NCI-H510A (cell line): ENCODE measurements at regions not wholly inside any gene's neighbourhood (a gene's known extent, or its start where the extent isn't known, plus 50 kb on each side); places are given as distances from the start of the nearest gene placed in this dataset.

Source experiments
- DNase-seq: peaks from one replicate; lab custom pipeline; 2025; lab: John Stamatoyannopoulos, UW

DNA sequence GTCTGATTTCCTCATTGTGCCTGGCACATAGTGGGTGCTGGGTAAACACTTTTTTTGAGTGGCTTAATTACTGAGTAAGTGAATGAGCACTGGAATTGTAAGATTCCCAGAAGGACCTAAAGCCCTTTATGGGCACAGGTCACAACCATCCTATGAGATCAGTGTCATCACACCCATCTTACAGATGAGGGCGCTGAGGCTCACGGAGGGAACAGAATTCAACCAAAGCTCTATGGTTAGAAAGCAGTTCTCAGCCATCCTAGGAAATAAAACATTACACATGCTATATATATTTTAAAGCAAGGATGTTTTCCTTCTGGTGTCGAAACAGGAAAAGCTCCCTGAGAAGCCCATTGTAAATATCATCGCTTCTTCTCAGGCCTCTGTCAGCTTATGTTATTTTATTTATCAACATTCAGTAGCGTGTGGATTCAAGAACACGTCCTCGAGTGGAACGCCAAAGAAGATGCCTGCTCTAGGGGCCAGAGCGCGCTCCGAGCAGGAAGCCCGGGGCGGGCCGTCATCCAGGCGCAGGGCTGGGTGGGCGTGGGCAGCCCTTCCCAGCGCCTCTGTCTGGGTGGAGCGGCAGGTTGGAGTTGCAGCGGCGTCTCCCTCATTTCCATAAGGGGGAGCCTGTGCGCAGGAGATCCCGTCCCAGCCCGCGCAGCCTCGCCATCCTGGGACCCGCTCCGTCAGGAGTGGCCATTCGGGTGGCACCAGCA, 155.8 kb upstream of the SMIM23 start:
- no peak for DNase-seq

DNA sequence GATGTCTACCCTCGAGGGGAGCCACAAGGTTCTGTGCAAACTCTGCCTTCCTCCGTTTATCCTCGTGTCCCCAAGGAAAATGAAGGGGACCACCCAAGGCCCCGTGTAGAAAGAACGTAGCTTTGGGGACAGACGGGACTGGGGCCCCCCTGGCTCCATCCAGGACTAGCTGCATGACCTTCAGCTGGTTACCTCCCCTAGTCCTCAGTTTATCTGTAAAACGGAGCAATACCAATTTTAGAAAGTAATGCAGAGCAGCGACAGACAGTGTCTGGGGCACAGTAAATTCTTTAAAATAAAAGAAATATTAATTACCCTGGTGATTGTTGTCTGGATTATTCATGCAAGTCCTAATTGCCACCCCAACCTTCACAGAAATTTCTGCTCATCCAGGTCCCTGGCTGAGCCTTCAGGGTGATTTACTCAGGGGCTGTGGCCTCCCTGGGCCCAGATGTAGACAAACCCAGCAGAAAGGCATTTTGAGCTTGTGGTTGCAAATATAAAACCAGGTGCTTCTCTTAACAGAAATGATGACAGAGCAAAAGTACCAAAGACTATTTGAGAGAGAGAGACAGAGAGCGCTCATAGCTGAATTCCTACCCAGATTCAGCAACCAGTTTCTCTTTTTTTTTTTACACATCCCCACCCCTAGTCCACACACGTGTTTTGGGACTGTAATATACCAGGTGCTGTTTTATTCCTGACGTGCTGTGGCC, 155.1 kb upstream of the SMIM23 start:
- no peak for DNase-seq

DNA sequence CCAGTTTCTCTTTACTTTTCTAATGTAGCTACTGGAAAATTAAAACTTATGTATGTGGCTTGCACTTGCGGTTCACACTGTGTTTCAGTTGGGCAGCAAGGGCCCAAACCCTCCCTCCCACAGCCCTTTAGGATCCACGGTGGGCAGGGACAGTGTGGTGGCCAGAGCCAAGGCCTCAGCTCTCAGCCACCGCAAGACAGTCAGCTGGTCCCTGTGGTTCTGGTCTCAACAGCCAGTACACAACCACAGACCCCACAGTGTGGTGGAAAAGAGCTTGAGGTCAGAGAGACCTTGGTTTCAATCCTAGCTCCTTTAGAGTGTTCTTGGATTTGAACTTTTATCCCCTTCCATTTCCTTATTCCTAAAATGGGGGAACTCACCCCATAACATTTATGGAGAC, 153.0 kb upstream of the SMIM23 start:
- no peak for DNase-seq

DNA sequence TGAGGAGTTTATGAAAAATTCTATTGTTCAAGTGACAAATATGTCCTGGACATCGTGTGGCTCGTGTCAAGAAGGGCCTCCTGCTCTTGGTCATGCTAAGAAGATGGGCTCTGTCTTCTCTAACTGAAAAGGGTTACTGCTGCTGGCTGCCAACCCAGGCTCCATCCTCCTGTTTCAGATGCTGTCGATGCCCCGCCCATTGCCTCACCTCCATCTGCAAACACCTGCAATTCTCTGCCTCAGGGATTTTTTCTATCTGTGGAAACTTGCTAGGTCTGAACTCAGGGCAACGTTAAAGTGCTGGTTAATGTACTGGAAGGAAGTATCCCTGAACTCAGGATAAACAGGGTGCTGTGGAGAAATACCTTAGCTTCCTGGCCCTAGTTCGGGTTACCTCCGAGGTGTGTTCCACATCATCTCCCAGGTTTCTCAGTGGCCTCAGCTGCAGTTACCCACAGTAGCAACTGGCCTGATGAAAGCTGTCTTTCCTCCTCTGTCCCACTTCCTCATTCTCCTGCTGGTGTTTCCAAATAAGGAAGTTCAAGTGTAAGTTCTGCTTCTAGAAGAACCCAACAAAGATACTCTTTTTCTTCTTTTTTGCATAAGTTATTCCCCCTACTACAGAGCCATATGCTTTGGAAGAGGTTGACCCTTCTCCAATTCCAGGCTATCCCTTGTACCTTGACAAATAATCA, 151.7 kb upstream of the SMIM23 start:
- no peak for DNase-seq

DNA sequence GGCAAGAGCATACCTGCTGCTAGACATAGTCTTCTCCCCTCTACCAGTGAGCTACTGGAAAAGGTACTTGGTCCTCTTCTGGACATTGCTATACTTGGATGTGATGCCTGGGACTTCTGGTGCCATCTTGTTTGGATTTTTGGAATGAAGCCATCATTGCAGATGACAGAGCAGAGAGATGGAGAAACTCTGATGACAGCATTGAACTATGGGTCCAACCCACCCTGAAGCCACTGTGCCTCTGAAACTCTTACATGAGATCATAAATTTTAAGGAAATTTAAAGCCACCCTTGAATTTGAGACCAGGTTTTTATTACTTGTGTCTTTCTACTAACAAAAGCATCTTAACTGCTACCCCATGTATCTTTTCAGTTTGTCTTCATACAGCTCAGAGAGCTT, 151.1 kb upstream of the SMIM23 start:
- DNase-seq: no peak

DNA sequence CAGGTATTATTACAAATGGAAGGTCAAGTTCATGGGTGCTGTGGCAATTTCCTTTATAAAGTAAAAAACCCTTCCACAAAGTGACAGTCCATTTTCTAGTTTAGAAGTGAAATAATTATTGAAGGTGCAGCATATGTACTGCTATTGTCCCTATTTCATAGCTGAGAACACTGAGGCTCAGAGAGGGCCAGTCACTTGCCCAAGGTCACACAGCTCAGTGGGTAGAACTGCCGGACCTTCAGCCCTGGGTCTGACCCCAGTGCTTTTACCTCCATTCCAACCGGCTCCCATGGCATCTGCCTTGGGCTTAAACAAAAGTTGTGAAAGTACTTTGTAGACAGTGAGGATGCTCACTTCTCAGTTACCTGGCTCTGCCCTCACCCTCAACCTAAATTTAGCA, 150.6 kb upstream of the SMIM23 start:
- DNase-seq: no peak

DNA sequence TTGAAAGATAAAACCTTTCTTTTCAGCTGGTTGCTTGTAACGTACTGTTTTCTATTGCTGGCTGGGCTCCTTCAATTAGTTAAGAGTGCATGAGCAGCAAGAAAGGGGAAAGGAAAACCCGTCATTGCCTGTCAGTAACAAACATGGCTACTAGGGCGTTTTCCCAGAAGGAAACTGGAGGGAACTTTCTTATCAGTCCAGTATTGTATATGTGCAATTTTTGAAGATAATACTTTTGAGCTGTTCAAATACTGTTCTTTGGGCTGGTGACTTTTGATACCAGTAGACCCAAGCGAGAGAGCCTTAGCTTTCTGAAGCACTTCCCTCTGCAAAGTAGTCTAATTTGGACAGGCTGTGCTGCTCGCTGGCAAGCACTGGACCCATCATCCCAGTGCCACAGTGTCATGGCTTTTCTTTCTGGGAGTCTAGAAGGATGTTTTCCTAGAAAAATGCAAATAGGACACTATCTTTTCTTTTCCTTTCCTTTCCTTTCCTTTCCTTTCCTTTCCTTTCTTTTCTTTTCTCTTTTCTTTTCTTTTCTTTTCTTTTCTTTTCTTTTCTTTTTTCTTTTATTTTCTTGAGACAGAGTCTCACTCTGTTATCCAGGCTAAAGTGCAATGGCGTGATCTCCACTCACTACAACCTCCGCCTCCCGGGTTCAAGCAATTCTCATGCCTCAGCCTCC, 149.9 kb upstream of the SMIM23 start:
- no peak for DNase-seq

DNA sequence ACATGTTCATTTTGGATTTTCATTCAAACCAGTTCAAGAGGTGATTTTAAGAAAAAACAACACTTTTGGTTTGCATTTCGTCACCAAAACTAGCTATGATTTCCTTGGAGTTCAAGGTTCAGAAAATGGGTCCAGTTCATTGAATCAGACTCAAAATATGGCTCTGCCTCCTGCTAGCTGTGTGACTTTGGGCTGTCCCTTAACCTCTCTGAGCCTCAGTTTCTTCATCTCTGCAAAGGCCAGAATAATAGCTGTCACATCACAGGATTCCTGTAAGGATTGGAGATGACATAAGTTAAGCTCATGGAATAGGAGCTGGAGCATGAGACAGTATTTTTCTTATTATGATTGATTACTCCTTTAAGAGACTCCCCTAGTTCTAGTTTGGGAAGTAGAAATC, 147.8 kb upstream of the SMIM23 start:
- DNase-seq: no peak

DNA sequence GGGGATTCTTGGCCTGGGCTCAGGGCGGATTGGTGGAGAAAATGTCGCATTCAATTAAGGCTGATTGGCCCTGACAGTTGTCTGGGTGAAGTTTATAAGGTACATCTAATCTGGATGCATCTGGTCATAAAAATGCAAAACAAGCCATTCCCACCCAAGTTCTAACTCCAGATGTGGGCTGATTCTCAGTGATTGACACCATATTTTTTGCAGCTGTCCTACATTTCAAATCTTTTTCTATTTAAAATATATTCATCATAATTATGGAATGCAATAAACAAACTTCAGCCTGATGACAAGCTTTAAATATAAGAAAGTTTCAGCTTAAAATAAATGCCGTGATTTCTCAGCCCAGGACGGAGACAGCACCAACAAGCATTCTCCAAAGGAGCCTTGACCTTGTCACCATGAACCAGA, 146.4 kb upstream of the SMIM23 start:
- no peak for DNase-seq

DNA sequence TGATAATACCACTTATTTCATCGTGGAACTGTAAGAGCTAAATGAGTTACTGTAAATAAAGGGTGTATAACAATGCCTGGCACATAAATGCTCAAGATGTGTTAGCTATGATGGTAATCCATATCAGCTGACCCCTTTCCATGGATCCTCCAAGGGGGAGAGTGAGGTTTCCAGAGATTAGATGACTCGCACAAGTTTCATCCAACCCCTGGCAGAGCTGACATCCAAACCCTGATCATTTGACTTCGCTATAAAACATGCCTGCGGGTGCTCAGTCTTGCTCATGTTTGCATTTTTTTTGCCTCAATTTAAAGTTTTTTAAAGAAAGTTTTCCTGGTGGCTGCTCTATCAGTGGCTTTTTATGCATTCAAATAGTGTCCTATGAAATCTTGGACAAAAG, 145.7 kb upstream of the SMIM23 start:
- DNase-seq: no peak

DNA sequence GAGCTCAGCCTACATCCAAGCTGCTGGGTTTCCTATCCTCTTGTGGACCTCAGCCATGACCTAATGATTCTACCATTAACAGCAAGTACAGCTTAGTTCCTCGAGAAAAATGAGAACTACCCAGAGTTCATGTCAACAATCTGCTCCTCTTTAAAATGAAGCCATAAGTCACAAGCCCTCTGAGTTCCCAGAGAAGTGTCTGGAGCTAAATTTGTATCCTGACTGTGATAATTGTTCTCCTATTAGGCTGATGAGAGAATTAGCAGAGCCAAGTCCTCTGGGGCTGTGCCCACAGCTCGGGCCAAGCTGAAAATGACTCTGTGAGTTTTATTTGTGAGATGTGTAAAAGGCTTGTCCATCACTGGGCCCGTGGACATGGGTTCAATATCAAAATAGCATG, 145.1 kb upstream of the SMIM23 start:
- DNase-seq: no peak

DNA sequence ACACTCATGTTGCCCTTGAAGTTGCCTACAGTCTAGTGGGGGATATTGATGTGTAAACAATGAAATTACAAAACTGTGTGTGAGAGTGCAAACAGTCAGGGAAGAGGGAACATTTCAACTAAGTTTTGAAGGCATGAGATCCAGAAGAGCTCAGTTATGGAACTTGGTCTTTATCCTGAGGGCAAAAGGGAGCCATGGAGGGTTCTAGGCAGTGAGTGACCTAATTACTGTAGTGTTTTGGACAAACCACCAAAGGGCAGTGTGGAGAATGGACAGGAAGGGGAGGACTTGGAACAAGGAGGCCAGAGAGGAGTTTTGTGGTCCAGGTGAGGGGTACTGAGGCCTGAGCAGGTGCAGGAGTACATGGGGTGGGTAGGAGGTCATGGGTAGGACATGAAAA, 143.7 kb upstream of the SMIM23 start:
- no peak for DNase-seq

DNA sequence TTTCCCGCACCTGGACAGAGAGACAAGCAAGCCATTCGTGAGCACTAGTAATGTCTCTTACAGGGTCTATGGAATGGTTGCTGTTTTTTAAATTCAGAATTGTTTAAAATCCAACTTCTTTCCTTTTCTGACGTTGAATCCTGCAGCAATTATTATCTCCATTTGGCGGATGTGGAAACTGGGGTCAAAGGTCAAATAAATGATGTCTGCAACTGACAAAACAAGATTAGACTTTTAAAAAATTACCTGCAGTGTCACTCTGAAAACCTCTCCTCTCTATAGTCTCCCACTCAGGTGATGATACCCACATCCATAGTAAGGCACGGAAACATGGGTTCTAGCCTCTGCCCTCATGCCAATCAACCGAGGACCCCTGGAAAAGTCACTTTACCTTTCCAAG, 142.7 kb upstream of the SMIM23 start:
- no peak for DNase-seq

DNA sequence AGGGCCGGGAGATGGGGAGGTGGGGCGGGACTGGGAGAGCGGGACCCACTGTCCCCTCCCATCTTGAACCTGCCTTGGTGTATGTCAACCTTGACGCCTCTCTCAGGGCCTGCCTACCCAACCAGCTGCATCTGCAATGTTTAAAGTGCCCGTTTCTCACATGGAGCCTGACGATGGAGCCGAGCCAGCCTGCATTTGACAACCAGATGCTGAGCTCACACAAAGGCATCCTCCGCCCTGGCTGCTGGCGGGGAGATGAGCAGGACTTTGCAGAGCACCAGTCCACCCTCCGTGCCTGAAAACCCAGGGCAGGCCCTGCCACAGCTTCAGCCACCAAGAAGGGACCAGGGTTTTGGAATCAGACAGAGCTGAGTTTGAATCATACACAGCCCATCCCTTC, 141.1 kb upstream of the SMIM23 start:
- DNase-seq: no peak

DNA sequence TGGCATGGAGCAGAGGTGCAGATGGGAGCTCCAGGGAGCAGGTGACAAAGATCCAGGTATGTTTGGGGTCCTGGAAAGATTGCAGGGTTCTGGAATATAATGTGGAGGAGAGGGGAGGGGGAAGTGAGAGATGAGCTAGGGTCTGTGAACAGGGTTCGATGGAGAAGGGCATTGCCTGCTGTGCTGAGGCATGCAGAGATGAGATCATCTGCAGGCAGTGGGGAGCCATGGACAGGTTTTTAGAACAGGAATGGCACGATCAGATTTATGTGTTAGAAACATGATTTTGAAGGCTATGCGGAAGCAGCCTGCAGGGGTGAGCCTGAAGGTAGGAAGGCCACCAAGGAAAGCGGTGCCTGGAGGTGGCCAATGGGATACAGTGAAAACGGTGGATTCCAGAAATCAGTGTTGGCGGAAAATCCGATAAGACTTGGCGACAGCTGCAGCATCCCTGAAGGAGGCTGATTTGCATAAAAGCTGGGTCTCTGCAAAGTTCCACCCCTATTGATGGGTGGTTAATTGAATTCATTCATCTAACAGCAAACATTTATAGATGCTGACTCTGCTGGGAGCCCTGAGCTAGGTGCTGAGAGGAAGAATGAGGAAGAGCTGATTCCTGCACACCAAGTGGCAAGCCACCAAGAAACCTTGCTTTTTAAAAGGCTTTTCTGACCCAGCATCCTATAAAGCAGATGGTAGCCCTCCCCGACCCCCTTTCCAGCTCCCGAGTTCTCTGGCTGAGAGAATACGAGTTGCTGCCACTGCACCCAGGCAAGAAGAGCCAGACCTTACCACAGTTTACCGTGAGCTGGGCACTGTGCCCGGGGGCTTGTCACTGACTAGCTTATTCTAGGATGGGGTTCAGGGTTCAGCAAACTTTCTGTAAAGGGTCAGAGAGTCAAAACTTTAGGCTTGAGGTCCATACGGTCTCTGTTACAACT, 139.2 kb upstream of the SMIM23 start:
- no peak for DNase-seq

DNA sequence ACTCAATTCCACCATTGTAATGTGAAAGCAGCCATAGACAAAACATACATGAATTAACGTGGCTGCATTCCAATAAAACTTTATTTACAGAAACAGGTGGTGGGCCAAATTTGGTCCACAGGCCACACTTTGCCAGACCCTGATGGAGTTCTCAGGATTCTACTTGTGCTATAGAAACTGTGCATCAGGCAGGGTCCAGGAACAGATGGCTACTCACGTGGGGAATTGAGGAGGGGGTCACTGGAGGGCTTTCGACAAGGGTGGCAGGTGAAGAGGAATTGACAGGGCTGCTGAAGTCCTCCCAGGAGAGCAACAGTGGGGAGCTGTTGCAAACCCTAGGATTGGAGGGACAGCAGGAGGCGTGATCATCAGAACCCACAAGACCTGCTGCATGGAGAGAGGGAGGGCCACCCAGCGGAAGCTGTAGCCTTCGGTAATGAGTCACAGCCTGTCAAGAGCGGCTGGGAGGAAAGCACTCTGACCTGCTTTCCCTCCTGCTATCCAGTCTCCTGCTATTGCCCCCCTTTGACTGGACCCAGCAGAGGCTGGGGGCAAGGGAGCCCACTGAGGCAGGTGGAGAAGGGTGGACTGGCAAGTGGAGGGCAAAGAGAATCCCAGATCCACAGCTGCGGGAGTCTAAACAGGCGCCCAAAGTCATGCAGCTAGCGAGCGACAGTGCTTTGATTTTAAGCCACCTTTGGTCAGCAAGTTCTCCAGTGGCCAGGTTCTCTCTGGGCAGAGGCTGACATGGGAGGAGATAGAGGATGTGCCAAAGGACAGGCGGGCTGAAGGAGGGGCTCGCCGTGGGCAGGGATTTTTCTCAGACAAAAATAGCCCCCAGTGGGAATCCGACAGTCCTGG, 138.3 kb upstream of the SMIM23 start:
- DNase-seq: no peak

DNA sequence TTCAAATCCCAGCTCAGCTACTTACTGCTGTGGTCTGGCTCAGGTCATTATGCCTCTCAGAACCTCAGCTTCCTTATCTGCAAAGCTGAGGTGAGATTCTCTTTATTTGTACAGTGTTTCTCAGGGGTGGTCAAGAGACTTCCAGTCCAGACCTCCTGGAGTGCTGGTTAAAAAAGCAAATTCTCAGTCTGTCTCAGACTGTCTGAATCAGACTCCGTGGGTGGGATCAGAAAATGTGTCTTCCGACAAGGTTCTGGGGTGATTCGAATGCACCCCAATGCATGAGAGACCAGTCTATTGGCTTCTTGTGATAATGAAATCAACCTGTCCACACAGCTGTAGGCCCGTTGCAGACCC, 137.7 kb upstream of the SMIM23 start:
- DNase-seq: no peak

DNA sequence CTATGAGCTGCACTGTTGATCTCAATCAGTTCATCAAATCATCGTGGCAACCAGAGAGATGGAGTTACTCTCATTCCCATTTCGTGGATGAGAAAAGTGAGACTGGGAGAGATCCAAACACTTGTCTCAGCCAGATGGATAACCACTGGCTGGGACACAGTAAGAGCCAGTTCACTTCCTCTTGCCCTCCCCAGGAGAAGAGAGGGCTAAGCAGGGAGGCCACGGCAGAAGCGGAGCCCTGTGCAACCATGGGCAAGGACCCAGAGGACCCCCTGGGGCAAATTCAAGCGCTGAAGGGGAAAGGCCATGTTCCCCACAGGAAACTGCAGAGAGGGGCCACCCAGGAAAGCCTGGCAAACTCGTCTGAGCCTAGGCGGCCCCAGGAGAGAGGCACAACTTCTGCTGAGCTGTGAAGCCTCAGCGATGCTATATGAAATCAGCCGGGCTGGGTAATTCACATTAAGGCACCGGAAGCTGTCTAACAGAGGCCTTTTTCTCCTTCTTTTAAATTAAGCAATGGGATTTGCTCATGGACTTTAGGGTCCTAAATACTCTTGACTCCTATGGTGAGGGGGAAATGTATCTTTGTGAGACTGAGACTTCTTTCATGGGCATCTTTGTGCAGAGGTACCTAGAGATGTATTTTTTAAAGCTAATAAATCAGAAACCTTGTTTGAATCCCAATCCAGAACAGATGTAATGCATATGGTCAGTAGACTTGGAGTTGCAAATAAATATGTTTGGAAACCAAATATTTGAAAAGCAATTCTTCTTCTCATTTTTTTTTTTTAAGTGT, 137.1 kb upstream of the SMIM23 start:
- no peak for DNase-seq

DNA sequence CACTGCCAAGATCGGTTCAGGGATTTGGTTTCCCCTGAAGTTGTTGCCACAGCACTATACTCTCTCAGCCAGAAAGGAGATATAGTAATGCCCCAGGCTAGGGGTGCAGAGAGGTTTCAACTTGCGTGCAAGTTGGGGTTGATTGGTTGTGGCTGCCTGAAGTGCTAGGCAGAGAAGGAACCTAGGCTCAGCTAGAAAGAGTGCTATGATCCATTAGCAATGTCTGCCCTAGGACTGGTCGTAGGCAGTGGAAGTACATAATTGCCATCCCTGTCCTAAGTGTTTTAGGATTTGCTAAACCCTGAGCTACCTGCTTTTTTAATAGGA, 136.6 kb upstream of the SMIM23 start:
- no peak for DNase-seq

DNA sequence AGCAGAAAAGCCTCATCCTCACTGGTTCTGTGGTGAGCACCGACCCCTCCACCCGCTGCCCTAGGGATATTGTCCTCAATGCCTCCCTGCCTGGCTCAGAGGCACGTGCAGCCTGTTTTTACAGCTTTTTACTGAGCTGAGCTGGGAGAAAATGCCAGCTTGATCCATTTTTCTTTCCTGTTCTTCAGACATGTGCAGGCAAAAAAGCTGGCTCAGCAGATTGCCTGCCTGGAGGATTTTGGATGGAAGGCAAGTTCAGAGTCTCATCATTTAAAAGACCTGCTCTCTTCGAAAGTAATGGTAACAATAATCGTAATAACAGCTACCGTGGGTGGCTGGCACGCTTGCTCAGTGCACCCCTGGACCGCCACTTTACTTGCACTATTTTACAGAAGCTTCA, 135.0 kb upstream of the SMIM23 start:
- no peak for DNase-seq
